NCI-H2107 (cell line): ENCODE measurements at regions not wholly inside any gene's neighbourhood (a gene's known extent, or its start where the extent isn't known, plus 50 kb on each side); places are given as distances from the start of the nearest gene placed in this dataset.

Source experiments
- DNase-seq: peaks from one replicate; lab custom pipeline; 2025; lab: John Stamatoyannopoulos, UW

- no peak for DNase-seq
These were observed 193.0 kb upstream of the SEMA3A start for GRCh38 chr7:84387595-84387994.

DNA sequence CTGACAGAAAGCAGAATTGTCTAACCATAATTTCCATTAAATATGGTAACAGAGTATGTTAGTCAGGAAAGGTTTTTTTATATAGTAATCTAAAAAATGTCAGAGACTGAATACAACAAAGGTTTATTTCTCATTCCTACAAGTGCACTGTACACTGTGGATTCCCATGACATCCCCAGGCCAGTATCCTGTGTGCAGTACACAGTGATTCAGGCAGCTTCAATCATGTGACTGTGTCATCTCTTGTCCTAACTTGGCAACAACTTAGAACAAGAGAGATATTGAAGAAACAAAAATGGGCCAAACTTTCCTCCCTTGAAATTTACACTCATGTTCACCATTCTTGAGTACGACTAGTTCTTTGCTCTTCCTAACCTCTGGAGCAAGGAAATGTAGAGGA is 189.8 kb upstream of the SEMA3A start:
- no peak for DNase-seq

DNA sequence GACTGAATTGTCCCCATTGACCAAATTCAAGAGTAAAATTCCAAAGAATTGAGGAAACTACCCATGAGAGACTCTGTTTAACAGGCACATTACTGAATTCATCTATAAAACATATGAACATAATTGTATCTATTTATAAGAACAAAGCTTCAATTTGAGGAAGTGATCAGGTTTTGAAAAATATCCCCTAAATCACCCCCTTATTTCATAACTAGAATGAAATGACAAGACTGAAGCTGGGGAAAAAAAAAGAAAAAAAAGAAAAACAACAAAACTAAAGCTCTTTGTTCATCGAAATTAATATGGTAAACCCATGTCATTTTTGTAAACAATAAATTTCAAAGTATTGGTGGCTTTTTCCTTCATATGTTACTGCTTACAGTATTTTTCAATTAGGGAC is 184.9 kb upstream of the SEMA3A start:
- DNase-seq: no peak

- DNase-seq: no peak
These were observed 178.1 kb upstream of the SEMA3A start for GRCh38 chr7:84372712-84373111.

GRCh38 chr7:84372155-84372621 is 177.6 kb upstream of the SEMA3A start:
- no peak for DNase-seq

GRCh38 chr7:84370114-84370513 is 175.5 kb upstream of the SEMA3A start:
- no peak for DNase-seq

GRCh38 chr7:84368122-84368521 is 173.5 kb upstream of the SEMA3A start:
- no peak for DNase-seq

DNA sequence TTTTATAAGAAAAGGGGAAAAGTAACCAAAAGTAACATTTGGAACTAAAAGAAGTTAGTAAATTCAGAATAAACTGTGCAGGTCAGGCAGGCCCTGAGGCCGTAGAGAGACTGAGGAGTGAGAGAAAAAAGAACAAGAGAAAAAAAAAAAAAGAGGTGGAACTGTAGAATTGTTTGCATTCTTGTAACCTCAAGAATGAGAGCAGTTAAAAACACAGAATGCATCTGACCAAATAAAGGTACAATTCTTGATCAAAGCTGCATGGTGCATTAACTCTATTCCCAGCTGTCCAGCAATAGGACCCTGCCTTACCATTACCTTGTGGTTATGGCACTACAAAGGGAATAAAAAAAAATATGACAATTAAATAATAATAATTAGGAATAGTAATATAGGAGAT is 170.1 kb upstream of the SEMA3A start:
- no peak for DNase-seq

DNA sequence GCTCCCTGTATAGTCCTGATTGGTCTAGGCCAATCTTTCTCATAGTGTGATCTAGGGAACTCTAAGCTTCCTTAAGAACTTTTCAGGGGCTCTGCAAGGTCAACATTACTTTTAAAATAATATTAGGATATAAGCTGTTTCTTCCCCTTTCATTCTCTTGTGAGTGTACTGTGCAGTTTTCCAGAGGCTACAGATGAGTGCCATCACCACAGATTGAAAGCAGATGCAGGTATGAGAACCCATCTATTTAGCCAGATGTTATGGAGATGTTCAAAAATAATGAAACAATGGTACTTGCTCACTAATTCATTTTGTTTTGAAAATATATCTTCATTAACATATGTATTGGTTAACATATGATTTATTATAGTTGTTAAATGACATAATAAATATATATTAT is 169.2 kb upstream of the SEMA3A start:
- no peak for DNase-seq

DNA sequence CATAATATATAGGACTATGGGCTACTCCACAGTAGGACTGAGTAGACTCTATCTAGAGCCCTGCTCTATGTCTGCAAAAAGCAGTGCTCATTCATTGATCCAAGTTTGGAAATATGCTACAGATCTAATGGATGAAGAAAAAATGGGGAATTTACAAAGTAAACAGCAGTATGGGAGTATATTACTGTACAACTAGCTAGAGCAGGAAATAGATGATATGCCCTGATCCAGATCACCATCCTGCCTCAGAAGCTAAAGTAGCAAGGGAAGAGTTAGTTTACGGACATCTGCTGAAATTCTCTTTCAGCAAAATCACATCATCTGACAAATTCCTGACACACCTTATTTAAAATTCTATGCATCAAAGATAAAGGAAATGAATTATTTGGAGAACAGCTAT is 168.2 kb upstream of the SEMA3A start:
- DNase-seq: no peak

GRCh38 chr7:84362360-84362759 is 167.8 kb upstream of the SEMA3A start:
- no peak for DNase-seq

- DNase-seq: no peak
These were observed 160.3 kb upstream of the SEMA3A start for GRCh38 chr7:84354866-84355265.

DNA sequence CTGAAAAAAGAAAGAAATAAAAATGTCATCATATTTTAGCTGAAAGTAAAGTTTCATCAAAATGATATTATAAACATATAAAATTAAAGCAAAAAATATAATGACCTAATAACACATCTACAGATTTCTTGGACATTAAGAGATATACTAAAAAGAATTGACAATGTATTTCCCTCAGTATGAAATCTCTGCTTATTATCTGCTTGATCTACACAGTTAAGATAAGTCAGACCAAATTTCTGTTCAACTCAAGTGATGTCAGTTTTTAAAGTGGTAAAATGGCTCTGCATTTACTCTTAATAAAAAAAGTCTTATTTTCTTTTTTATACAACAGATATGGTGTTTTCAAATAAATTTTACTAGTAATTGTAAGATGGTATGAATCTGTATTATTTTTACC is 159.4 kb upstream of the SEMA3A start:
- DNase-seq: no peak

DNA sequence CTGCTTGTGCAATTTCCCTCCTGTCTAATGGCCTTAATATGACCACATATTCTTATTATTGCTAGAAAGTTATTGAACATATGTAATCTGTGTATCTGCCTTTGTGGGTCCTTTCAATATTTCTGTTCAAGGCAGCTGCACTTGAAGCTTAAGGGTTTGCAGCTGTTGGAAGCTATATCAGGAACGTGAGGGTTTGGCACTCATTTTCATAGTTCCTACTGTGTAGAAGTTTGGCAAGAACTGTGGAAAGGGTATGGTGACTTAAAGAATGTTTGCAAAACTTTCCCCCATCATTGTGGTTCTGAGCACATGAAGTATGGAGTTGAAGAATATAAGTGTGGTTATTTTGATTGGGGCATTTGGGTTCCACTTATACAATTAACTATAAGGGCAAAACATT is 144.7 kb upstream of the SEMA3A start:
- no peak for DNase-seq

DNA sequence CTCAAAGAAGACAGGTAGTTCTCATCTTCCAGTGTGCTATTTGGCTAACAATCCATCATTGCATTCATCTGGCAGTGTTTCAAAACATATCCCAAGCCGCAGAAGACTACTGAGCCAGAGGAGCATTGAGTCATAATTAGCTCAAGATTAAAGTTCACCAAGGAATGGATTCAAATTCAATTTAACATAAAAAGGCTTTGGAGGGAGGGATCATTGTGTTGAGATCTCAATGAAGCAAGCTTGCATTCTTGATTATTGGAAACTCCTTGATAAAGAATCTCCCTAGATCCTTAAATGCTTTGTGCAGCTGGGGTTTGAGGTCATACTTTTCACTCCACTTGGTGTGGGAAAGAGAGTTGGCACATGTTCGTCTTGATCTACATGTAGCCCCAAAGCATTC is 142.8 kb upstream of the SEMA3A start:
- no peak for DNase-seq

- no peak for DNase-seq
These were observed 142.2 kb upstream of the SEMA3A start for GRCh38 chr7:84336766-84337165.

- no peak for DNase-seq
These were observed 141.7 kb upstream of the SEMA3A start for GRCh38 chr7:84336303-84336702.

- DNase-seq: no peak
These were observed 137.0 kb upstream of the SEMA3A start for GRCh38 chr7:84331616-84332015.

- no peak for DNase-seq
These were observed 134.0 kb upstream of the SEMA3A start for GRCh38 chr7:84328571-84328970.

DNA sequence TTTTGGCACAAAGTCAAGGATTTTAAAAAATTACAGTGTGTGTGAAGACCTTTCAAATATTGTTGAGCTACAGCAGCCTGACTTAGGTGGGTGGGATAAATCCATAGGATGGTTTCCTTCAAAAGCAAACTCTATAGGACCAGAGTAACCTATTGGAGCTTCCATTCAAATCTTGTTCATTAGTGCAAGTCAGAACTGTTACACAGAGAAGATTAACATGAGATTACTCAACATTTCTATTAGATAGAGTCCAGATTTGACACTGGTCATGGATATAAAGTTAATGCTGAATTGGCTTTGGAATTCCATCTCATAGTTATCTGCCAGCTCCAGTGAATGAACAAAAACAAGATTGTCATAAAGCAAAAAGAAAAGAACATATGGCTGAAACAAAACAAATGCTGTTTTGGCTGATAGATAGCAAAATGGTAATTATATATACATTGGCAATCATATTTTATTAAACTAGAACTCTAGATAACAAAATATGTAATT is 129.6 kb upstream of the SEMA3A start:
- DNase-seq: no peak

- no peak for DNase-seq
These were observed 122.9 kb upstream of the SEMA3A start for GRCh38 chr7:84317536-84317935.

- DNase-seq: no peak
These were observed 119.7 kb upstream of the SEMA3A start for GRCh38 chr7:84314263-84314662.

- DNase-seq: no peak
These were observed 109.8 kb upstream of the SEMA3A start for GRCh38 chr7:84304407-84304806.

- no peak for DNase-seq
These were observed 108.4 kb upstream of the SEMA3A start for GRCh38 chr7:84302949-84303348.

- no peak for DNase-seq
These were observed 103.0 kb upstream of the SEMA3A start for GRCh38 chr7:84297616-84298015.
